SK-N-MC (cell line): ENCODE measurements at regions not wholly inside any gene's neighbourhood (a gene's known extent, or its start where the extent isn't known, plus 50 kb on each side); places are given as distances from the start of the nearest gene placed in this dataset.

Source experiments
- EZH2 ChIP-seq: fragments of 200-600 bp; sonication (generic); IDR thresholded peaks from one replicate; pipeline ENCODE4 v1.6.1; 2017; ENCODE audit warnings: antibody characterized with exemption
- FOXP2 ChIP-seq: optimal IDR thresholded peaks from 2 replicates; pipeline ENCODE3; 2011; ENCODE audit warnings: mild to moderate bottlenecking, moderate library complexity; ENCODE audit not compliant: insufficient read depth; ENCODE audit errors: extremely low read length, control extremely low read depth
- POLR2AphosphoS5 ChIP-seq: IDR thresholded peaks from 2 replicates; pipeline ENCODE4 v1.6.1; 2012; ENCODE audit warnings: mild to moderate bottlenecking, low read depth, low read length, borderline replicate concordance

DNA sequence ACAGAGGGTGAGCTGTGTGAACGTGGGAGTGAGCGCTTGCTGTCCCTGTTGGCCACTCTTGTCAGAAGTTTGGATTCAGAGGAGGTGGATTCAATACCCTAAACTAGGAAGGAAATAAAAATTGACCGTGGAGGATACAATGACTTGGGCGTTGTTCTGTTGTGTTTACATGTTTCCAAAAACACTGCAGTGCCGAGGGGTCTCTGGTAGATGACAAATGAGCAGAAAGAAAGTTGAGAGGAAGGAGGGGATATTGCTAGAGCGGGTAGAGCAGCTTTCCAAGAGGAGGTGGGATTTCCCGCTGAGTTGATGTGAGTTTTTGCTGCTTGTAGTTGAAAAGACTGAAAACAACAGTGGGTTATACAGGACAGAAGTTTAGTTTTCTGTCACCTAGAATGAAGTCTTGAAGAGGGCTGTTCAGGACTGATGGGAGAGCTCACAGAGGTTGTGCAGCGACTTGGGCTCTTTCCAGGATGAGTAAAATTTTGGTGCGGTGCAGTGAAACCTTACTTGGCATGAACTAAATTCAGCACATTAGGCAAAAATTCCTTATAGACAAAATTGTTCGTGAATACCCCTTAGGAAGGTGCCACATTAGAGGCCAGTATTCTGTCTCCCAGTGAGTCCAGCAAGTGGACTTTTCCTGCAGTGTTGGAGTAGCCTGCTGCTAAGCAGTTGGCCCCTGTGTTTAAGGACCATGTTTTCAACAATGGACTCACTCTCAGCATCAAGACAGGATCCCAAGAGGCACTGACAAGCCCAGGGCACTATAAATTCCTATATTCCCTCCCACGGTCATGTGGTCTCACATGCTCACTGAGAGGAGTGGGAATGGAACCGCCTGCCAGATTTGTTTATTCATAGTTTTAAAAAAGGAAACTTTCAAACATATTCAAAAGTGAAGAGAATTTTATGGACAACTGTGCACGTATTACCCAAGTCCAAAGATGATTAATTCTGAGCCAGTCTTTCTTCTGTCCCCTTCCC, 435.0 kb upstream of the C2CD4B start:
- no peak for TF ChIP-seq EZH2
- no peak for TF ChIP-seq FOXP2
- no peak for TF ChIP-seq POLR2AphosphoS5
